ENCODE measurements at regions not wholly inside any gene's neighbourhood (a gene's known extent, or its start where the extent isn't known, plus 50 kb on each side); places are given as distances from the start of the nearest gene placed in this dataset.

DNA sequence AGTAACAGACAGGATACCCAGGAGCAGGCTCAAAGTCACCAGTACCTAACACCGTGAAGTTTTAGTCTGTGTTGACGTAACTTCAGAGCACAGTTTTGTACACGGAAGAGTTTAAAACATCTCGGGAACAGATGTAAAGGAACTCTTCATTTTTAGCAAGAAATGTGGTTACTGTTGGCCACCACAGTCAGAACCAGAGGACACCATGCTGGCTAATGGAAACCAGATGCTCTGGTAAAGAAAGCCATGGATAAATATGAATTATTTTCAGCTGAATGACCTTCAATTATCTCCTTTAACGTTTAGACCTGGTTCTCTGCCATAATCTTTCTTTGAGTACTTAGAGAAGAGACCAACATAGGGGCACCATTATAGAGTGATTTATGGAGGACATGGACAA is 115.9 kb downstream of the NTMT2 start:
- no peak overlapping the region for H3K4me3 ChIP-seq

GRCh38 chr1:170262276-170262939 is 116.6 kb downstream of the NTMT2 start:
- H3K9me3 ChIP-seq = no peaks in the 10 kb centered on the region
- H3K4me1 ChIP-seq = no peaks in the 10 kb centered on the region
- no peak overlapping the region for H3K27ac ChIP-seq
- no peaks in the 10 kb centered on the region for H3K36me3 ChIP-seq
- no peak overlapping the region for H3K4me3 ChIP-seq
- TF ChIP-seq EP300 (IDR thresholded peaks at IDR 0.05) (no peak), POLR2A (IDR thresholded peaks at IDR 0.05) (no peak), POLR2AphosphoS5 (IDR thresholded peaks at IDR 0.05) (no peak), CTCF (IDR thresholded peaks at IDR 0.05) (no peak)
- no peaks in the 10 kb centered on the region for H3K27me3 ChIP-seq
- ATAC-seq = no peak
- WGBS, 2 donors (ENCODE audit: low coverage in 1 of 2) = 70 to 81% methylated on average over 2 of the region's 2 CpGs

More for the DNA sequence above, 115.9 kb downstream of the NTMT2 start:
- no peak for ATAC-seq
- TF ChIP-seq POLR2AphosphoS5 (IDR thresholded peaks at IDR 0.05) (no peak), CTCF (IDR thresholded peaks at IDR 0.05) (no peak), POLR2A (IDR thresholded peaks at IDR 0.05) (no peak), EP300 (IDR thresholded peaks at IDR 0.05) (no peak)
- no peaks in the 10 kb centered on the region for H3K4me1 ChIP-seq
- H3K36me3 ChIP-seq = no peaks in the 10 kb centered on the region
- no peaks in the 10 kb centered on the region for H3K9me3 ChIP-seq
- 40 to 67% methylated on average over 4 to 5 of the region's 5 CpGs for WGBS, 2 donors (ENCODE audit: low coverage in 1 of 2)
- no peak overlapping the region for H3K27ac ChIP-seq
- H3K27me3 ChIP-seq = no peaks in the 10 kb centered on the region

DNA sequence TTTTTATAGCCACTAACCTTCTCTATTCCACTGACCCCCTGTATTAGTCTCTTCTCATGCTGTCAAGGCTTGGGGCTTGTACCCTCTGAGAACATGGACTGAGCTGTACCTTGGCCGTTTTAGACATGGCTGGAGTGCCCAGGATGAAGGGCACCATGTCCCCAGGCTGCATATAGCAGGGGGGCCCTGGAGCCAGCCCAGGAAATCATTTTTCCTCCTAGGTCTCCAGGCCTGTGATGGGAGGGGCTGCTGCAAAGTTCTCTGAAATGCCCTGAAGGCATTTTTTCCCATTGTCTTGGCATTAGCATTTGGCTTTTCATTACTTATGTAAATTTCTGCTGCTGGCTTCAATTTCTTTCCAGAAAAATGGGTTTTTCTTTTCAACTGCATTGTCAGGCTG is 119.5 kb downstream of the NTMT2 start:
- Histone ChIP-seq H3K9me3 (no peaks in the 10 kb centered on the region), H3K36me3 (no peaks in the 10 kb centered on the region), H3K4me1 (no peaks in the 10 kb centered on the region), H3K27me3 (no peaks in the 10 kb centered on the region), H3K27ac (no peak overlapping the region), H3K4me3 (no peak overlapping the region)
- 70% methylated on average over 1 of the region's 1 CpG; no CpG with 5 or more reads in 1 of the 2 donors for whole genome bisulfite sequencing, 2 donors (ENCODE audit: low coverage in 1 of 2)
- no peak for ATAC-seq
- TF ChIP-seq POLR2AphosphoS5 (IDR thresholded peaks at IDR 0.05) (no peak), POLR2A (IDR thresholded peaks at IDR 0.05) (no peak), EP300 (IDR thresholded peaks at IDR 0.05) (no peak), CTCF (IDR thresholded peaks at IDR 0.05) (no peak)

DNA sequence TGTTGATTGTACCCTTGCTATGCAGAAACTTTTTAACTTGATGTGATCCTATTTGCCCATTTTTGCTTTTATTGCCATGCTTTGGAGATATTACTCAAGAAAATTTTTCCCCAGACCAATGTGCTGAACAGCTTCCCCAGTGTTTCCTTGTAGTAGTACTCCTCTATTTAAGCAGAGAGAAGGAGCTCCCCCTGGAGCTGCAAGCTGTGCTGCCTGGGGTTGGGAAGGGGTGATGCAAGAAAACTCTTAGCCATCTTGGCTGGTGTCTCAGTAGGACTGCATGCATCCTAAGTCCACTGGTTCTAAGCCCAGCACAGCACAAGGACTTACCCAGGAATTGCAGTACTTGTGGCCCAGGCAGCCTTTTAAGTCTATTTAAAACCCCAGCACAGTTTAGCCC is 121.6 kb downstream of the NTMT2 start:
- H3K27ac ChIP-seq = no peak overlapping the region
- H3K4me3 ChIP-seq = no peak overlapping the region
- H3K36me3 ChIP-seq = no peaks in the 10 kb centered on the region
- no peaks in the 10 kb centered on the region for H3K9me3 ChIP-seq
- TF ChIP-seq POLR2AphosphoS5 (IDR thresholded peaks at IDR 0.05) = no peak
- no peaks in the 10 kb centered on the region for H3K27me3 ChIP-seq
- ATAC-seq = no peak
- H3K4me1 ChIP-seq = no peaks in the 10 kb centered on the region

- Histone ChIP-seq H3K36me3 (no peaks in the 10 kb centered on the region), H3K4me1 (no peaks in the 10 kb centered on the region), H3K27ac (no peak overlapping the region), H3K9me3 (no peaks in the 10 kb centered on the region), H3K4me3 (no peak overlapping the region), H3K27me3 (no peaks in the 10 kb centered on the region)
- WGBS, 2 donors (ENCODE audit: low coverage in 1 of 2) = 47 to 84% methylated on average over 2 to 3 of the region's 3 CpGs
- TF ChIP-seq EP300 (IDR thresholded peaks at IDR 0.05) (no peak), CTCF (IDR thresholded peaks at IDR 0.05) (no peak), POLR2A (IDR thresholded peaks at IDR 0.05) (no peak), POLR2AphosphoS5 (IDR thresholded peaks at IDR 0.05) (no peak)
- ATAC-seq = no peak
These were observed 125.8 kb downstream of the NTMT2 start for GRCh38 chr1:170271430-170272161.

Measured in gastroesophageal sphincter (tissue), 4 donors.